CD4-positive, alpha-beta T cell treated with Interleukin-17A for 1 hour (primary cell): ENCODE measurements at regions not wholly inside any gene's neighbourhood (a gene's known extent, or its start where the extent isn't known, plus 50 kb on each side); places are given as distances from the start of the nearest gene placed in this dataset.

Experiments
- DNase-seq: peaks from one replicate; pipeline ENCODE4 v3.0.0-alpha.2; 2020

DNA sequence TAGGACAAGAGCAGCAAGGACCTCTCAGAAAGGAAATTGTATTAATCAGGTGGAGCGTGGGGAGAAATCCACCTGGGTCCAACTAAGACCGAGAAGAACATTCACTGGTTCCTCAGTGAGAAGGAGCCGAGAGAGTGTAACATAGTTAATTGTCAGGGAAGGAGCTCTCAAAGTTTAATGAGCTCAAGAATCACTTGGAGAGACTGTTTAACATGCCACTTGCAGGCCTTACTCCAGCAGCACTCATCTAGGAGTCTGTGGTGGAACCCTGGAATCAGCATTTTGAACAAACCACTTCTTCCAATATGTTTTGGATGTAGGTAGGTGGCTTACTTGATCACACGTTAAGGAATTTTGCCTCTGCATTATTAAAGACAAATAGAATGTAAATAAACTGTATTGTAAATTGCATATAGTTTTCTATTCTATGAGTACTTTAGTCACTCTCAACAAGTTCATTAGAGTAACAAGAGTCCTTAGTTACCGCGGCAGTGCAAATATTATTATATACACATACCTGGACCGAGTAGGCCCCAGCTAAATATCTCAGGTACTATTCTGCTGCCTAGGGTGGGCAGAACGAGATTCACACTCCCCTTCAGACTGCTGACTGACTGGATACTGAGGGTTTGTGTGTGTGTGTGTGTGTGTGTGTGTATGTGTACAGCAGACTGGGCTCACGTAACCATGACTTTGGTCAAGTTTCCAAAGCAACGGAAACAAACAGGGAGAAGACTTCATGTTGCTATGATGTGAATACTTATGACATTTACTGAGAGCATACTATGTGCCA lies 203.2 kb upstream of the USP24 start:
- no peak for DNase-seq

DNA sequence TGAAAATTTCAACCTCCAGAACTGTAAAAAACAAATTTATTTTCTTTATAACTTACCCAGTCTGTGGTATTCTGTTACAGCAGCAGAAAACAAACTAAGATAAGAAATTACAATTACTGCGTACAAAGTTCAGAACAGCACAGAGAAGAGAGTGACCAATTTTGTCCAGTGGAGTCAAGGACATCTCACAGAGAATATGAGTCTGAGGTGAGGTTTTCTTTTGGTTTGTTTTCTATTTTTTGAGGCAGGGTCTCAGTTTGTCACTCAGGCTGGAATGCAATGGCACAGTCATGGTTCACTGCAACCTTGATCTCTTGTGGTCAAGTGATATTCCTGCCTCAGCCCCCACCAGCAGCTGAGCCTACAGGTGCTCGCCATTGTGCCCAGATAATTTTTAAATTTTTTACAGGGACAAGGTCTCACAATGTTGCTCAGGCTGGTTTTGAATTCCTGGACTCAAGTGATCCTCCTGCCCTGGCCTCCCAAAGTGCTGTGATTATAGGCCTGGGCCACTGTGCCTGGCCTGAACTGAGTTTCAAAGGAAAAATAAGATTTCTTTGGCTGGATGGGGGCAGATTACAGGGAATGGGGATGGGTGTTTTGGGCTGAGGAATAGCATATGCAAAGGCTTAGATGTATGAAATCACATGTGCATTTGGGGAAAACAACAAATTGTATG lies 201.1 kb upstream of the USP24 start:
- DNase-seq: no peak

DNA sequence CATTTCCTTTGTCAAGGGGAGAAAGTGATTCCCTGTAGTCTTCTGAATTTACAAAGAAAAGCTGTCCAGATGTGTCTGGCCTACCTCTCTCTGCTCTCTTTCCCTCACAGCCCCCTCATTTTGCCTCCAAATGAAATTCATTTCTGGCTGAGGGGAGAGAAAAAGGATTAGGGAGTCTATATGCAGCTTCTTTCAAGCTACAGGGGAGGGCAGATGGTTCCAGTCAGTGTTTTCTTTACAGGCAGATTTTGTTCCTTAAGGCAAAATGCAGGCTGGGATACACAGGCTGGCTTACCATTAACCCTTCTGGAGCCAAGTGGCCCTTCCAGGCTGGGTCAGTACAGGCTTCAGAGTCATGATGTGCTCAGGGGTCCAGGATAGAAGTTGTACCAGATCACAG lies 198.1 kb upstream of the USP24 start:
- DNase-seq: no peak

DNA sequence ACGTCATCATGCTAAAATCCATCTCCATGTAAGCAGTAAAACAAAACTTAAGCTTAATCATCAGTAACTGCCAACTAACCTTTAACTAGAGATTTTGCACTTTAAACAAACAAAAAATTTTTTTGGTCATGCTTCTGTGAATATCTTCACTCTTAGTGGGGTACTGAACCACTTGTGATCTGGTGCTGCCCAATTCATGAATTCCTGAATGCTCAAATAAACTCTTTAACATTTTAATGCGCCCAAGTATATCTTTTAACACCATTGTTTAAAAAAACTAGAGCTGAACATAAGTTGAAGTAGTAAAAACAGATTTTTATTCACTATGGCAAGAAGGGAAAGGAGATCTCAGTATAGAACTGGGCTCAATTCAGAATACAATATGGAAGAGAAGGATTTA lies 196.9 kb upstream of the USP24 start:
- DNase-seq: no peak

DNA sequence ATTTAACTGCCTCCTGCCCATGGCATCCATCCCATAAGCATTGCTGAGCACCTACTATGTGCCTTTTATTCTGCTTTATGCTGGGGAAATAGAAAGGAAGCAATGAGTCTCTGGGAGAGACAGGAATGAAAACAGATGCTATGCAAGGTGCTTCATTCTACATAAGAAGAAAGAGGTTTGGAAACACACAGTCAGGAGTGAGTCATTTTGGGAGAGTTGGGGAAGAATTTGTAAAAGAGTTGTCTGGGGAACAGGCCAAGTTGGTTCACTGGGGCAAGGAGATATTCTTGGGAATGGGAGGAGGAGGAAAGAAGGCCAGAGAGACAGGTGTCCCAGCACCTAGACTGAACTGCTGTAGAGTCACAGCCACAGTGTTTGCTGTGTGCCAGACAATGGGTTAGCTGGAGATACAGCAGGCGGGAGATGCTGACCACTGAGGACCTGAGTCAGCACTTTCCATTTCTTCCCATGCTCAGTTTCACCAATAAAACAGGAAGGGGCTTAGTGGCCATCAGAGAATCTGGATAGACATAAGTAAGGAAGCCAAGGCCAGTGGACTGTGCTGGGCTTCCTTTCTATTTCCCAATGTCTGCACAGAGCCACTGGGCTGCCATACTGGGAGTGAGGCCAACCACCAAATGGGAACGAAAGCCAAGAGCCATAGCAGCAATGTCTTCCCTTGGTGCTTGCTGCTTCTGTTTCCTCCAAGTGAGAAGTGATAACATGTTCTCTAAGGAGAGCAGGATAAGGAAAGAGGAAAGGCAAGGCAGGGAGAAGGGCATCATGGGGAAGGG lies 187.7 kb upstream of the USP24 start:
- no peak for DNase-seq

DNA sequence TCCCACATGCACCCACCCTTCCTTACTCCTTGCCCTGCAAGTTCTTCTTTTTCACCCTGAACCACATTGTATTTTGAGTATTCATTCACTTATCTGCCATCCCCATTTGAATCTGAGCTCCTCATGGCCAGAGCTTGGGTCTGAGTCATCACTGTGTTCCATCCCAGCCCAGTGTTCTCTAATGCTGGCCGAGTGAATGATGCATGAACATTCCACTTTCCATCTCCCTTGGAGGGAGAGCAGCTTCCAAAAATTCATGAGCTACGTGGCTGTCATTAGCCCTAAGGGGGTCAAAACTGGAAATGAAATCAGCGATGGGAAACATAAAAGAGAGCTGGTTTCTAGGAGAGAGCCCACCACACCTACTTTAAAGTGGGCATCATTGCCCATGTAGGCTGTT lies 187.0 kb upstream of the USP24 start:
- no peak for DNase-seq

DNA sequence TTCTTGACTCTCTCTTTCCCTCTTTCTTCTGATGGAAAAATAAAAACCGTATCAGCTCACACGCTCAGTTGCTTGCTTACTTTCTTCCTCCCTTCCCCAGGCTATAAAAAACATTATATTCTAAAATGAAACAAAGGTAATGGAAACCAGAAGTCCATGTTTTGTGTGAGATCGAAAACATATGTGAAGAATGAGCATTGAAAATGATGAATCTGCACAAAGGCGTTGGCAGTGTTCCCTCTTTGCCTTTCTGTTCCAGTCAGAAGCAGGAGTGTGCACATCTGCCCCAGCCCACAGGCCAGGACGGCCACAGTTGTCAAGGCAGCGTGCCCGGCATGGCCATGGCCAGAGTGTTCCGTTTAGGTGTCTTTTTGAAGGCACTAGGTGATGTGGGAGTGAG lies 185.3 kb upstream of the USP24 start:
- DNase-seq: no peak

DNA sequence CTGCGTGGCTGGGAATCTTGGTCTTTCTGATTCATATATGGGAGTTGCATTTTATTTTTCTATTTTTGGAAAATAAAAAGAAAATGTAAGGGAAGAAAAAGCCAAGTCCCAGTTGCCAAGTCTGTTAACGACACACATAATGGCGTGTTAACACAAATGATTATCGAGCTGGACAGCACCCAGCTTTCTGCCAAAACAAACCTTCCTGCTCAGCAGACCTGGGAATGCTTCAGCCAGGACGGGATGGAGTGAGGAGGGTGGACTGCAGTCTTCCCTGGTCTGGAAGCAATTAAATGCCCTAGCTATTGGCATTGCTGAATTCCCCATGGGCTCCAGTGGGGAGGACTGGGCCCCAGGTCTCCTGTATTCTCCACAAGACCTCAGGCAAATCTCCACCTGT lies 184.2 kb upstream of the USP24 start:
- DNase-seq: no peak

DNA sequence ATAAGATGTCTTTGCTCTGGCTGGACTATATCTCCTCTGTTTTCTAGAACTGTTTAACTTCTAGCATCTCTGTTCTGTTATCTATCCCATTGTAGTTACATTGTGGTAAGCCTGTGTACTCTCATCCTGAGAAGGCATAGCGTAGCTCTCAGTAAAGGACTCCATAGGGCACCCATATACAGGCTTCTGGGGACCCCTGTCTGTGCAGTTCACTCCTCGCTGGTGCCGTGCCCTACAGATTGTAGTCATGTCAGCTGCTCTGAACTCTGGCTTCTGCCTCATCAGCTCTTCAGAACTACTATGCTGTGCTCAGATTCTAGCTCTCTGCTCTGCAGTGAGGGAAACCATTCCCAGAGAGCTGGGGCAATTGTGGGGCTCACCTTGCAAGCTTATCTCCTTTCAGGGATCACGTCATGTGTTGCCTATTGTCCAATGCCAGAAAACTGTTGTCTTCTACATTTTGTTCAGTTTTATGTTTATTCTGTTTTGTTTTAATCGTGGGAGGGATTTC lies 181.3 kb upstream of the USP24 start:
- no peak for DNase-seq

DNA sequence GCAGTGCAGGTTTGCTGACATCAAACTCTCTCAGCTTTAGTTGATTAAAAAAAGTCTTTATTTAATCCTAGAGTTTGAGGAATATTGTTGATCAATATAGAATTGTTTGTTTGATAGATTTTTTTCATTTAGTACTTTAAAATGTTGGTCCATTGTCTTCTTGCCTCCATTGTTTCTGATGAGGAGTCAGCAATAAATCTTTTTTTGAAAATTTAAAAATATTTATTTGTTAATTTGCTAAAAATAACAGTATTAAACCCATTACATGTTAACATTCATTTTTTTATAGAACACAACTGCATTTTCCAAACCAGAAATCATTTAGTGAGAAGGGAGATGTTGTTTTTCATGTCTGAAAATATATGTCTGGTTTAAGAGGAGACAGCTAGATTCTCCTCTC lies 173.8 kb upstream of the USP24 start:
- no peak for DNase-seq

DNA sequence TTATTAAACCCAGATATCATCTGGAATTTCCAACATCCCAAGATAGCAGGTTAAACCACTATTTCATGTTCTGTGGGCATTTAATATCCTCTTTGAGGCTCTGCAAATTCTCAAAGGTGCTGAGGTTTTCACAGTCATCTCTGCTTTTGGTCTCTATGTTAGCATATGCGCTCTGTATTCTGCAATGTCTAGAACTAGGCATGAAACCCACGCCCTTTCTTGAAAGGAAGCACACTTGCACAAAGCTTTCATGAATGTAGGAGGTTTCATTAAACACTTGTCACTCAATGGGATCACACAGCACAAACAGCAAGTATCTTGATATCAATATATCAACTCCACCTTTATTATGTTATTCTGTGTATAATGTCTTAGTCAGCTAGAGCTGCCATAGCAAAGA lies 172.0 kb upstream of the USP24 start:
- no peak for DNase-seq

DNA sequence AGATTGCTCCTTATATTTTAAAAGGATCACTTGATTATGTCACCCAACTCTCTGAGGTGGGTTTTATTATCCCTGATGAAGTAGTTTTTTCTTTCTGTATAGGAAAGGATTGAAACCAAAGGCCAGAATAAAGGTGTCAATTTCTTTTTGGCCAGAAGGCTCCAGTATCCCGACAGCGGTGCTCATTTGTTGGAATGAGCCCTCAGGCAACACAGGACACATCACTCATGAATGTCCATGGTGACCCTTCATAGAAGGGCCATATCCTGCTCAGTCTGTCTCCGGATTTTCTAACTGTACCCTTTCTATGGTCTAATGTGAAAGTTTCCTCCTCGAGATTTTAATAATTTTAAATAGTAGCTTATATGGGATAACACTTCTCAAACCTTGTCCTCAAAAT lies 171.3 kb upstream of the USP24 start:
- no peak for DNase-seq

DNA sequence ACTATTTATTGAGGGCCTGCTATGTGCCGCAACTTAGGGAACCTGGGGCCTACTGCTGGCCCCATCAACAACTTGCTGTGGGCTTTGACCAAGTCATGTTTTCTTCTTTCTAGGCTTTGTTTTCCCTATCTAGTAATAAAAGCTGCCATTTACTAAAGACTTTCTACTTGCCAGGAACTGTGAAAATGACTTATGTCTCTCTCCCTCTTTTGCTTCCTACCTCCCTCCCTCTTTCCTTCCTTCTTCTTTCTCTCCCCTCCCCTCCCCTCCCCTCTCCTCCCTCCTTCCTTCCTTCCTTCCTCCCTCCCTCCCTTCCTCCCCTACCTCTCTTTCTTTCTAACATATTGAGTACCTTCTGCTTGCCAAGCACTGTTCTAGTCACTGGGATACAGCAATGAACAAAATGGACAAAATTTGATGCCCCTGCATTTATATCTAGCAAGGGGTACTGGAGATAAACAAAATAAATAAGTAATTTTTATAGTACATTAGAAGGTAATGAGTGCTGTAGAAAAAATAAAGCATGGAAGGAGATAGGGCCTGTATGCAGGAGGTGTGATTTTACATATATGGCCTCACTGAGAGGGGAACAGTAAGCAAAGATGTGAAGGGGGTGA lies 170.3 kb upstream of the USP24 start:
- DNase-seq: no peak

DNA sequence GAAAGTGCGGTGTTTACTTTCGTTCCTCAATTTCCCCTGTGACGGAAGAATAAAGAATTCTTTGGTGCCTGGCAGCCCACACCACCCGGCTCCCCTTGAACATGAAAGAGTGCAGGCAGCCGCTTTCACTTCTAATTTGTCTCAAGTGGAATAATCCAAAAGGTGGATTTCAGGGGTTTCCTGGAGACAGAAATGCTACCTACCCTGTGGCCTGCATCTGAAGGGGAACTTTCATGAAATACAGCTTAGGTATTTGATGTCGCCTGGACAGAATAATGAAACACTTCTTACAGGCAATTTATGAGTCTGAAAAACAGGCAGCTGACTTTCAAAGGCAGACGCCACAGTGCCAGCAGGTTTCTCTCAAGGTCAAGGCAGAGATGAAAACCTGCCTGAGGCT lies 169.5 kb upstream of the USP24 start:
- DNase-seq: no peak

DNA sequence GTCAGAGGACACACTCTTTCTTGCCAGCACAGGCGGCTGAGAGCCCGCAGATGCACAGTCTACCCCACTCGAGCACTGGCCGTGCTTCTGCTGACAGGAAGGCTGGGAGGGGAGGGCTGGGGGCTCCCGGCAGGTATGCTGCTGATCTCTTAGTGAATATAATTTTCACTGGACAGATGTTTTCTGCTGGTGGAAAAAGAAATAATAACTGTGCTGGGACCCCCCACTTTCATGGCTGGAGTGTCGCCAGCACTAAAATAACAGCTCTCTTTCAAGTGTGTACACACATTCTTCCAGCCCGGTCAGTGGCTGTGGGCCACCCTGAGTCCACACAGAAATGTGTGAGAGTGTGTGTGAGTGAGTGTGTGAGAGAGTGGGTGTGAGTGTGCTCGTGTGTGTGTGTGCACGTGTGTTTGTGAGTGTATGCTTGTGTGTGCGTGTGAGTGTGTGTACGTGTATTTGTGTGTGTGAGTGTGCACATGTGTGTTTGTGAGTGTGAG lies 167.7 kb upstream of the USP24 start:
- DNase-seq: no peak

DNA sequence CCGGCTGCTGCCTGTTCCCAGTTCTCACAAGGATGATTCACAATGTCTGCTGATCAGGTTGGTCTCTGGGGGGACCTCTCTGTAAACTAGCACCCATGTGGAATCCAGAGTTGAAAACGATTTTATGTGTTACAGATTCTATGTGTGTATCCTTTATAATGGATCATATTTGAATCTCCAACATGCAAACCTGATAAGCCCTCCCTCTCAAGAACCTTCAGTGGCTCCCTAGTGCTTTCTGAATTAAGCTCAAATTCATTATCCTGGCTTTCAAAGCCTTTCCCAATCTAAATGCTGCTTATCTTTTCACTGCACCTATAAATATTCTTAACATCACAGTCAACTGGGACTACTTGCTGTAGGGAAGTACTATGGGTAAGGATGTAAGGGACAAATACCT lies 166.8 kb upstream of the USP24 start:
- DNase-seq: no peak

DNA sequence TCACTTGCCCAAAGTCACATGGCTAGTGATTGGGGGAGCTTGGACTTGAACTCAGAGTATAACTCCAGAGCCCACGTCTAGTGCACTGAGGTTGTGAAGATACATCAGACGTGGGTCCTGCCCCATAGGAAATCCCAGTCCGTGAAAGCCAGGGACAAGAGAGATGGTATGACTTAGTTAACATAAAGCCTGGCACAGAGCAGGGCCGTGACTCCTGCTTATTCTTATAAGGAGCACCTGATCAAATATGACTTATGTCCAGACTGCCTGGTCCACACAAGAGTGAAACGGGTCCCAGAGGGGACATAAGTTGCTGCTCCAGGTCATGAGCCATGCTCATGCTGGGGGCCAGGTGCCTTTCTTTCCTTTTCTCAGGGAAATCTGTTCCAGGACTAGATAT lies 166.3 kb upstream of the USP24 start:
- DNase-seq: no peak

DNA sequence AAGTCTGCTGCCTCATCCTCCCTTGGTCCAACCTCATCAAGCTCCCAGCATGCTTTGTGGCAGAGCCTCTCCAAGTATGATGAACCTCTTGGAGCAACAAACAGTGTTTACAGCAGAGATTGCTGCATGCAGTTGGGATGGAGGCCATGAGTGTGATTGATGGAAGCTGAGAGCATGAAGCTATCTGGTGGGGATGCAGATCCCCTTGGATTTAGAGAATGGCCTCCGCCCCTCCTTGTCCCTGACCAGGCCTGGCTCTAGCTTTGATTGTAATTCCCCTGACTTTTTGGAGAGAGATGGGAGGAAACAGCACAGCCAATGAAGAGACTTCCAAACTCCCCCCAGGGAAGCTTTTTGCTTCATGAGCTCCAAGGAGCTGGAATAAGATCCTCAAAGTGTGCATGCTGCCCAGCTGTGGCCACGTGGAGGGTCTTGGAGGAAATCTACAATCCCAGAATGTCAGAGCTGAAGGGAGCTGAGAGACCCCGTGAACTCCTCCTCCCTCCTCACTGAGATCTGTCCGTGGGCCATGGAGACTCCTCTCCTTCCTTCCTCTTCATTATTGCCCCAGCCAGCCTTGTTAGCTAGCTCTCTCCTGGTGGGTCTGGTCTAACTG lies 165.3 kb upstream of the USP24 start:
- no peak for DNase-seq

DNA sequence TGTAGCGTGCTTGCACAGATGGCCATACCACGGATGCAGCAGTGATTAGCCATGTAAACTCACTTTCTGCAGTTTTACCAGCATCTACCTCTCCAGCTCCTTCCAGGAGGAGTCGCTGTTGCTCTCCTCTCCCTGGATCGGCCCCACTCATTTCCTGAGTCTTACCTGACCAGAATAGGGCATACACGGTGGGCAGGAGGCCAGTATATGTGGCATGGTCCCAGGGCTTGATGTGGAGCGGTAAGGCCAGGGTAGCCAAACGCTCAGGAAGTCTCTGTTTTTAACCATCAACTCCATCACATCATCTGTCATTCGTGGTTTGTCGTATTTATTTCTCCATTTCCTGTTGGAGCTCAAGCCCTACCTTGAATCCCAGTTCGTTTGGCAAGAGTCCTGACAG lies 163.4 kb upstream of the USP24 start:
- no peak for DNase-seq

DNA sequence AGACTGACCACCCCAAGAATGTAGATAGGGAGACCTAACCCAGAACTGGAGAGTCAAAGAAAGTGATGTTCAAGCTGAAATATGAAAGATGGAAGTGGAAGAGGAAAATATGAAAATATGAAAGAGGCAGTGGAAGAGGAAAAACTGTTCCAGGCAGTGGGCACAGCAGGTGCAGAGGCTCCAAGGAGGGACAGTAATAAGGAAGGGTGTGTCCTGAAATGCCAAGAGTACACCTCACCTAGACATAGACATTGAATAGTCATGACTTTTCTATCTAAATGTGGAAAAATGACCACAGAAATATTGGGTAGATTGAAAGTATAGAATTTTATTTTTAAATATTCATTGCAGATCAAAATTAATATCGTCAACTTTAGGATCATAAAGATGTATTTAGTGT lies 161.7 kb upstream of the USP24 start:
- no peak for DNase-seq

DNA sequence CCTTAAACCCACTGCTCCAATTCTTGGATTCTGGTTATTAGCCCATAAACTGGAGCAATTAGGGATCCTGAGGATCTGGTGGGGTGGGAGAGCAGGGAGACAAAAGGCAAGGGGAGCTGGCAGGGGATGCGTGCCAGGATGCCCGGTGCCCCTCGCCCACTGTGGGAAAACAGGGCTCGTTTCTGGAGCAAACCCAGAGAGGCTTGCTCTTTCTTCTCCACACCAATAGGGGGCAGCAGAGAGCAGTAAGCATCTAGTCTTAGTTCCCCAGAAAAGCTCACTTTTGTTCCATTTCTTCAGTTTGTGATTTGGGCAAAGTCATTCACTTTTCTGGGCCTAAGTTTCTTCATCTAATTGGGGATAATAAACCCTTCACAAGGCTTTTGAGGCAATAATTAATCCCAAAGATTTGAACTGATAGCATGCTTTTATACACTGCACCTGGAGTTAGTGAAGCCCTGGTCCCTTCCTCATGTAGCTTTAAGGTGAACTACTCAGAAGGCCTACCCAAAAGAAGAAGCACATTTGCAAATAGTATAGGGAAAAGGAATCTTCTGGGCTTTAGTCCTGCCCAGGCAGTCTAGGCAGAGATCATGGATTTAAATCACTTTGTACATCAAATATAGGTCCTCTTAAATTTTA lies 160.6 kb upstream of the USP24 start:
- DNase-seq: peak; percentile 16
